GM19452 (cell line): ENCODE measurements at regions not wholly inside any gene's neighbourhood (a gene's known extent, or its start where the extent isn't known, plus 50 kb on each side); places are given as distances from the start of the nearest gene placed in this dataset.

ENCODE experiments used
- ATAC-seq: cut with Tn5 transposase; IDR thresholded peaks from one replicate; pipeline ENCODE4 v1.9.1; 2021; ENCODE audit not compliant: unreplicated experiment

DNA sequence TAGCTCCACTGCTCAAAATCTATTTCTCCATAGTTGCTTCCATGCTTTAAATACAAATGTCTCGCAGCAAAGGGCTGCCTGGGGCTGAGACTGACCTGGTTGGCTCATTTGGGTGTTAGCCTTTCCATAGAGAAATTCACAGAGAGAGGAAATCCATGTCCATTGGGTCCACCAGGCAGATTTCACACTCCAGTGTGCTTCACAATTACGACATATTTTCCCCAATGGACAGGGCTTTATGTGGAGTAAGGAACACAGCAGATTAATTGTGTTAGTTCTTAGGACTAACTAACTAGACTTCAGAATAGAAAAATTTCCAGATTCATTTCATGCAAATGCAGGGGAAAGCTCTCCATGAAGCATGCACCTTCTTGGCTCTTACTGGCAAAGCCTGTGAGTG lies 180.7 kb downstream of the FBXO15 start:
- no peak for ATAC-seq

DNA sequence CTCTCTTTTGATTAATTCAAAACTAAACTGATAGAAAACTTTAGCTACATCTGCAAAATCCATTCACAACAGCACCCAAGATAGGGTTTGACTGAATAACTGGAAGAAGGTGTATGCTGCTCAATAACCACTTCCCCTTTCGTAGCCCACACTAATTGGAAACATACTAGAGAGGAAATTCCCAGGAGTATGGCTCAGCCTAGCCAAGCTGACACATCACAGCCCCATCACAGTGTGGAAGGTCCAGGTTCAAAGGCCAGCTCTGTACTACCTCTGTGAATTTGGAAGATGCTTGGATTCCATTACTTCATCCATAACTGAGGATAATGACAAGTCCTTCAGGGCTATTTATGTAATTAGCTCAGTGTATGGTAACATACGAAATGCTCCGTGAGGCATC lies 185.4 kb downstream of the FBXO15 start:
- ATAC-seq = no peak

- no peak for ATAC-seq
Measured at GRCh38 chr18:73961804-73962203, 185.8 kb downstream of the FBXO15 start.

DNA sequence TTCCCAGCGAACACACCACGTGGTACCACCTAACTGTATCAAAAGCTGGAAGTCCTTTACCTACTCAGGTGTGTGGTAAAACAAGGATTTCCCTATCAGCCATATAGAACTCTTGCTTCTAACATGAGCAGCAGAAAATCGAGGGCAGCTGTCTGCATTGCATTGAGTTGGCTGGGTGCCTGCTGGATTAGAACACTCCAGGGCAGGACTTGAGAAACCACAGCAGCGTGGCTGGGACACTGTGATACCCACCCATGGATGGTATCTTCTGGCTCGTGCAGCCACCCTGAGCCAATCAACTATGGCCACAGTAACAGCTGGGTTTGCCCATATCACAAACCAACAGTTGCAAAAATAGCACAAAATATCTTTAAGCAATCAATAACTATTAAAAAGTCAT lies 188.3 kb downstream of the FBXO15 start:
- no peak for ATAC-seq

- no peak for ATAC-seq
Measured at GRCh38 chr18:73954268-73954667, 193.4 kb downstream of the FBXO15 start.

- no peak for ATAC-seq
Measured at GRCh38 chr18:73952296-73952946, 195.2 kb downstream of the FBXO15 start.

DNA sequence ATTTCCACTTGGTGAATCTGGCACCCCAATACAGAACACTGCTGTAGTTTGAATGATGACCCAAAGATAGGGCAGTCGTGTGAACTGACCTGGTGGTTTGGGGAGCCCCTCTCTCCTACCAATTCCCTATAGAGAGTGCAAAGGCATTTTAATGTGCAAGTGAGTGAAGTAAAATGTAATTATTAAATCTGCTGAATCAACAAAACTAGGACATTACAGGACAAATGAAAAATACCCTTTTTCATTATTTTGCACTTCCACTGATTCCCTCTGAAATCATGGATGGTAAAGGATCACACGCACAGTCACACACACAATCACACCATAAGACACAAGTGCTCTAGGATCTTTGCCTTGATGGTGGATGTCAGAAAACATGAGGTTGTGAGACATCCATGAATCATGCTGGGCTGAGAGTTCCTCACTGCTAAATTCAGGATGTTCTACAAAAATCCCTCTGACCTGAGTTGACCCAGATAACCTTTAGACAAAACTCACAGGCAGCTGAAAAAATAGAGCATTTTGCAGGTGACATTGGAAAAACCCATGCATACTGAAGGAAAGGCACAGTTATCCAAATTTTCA lies 197.4 kb downstream of the FBXO15 start:
- ATAC-seq = no peak

DNA sequence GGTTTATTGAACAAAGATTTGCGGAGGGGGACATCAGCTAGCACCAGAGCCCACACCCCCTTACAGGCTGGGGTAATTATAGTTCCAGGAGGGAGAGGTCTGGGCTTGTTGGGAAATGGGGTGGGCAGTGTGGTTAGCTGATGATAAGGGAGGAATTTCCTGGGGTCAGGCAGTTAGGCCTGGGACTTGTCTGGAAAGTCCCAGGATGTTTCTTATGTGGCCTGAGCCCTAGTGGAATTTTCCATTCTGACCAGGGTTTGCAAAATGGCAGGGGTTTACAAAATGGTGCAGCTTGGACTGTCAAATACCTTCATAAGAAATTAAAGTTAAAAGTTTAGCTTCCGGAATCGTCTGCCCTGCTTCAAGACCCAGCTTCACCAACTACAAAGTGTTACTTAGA lies 199.1 kb downstream of the FBXO15 start:
- ATAC-seq = no peak

- ATAC-seq = no peak
Measured at GRCh38 chr18:73948084-73948483, 199.6 kb downstream of the FBXO15 start.

GRCh38 chr18:73947180-73947921 lies 200.3 kb downstream of the FBXO15 start:
- ATAC-seq = no peak

DNA sequence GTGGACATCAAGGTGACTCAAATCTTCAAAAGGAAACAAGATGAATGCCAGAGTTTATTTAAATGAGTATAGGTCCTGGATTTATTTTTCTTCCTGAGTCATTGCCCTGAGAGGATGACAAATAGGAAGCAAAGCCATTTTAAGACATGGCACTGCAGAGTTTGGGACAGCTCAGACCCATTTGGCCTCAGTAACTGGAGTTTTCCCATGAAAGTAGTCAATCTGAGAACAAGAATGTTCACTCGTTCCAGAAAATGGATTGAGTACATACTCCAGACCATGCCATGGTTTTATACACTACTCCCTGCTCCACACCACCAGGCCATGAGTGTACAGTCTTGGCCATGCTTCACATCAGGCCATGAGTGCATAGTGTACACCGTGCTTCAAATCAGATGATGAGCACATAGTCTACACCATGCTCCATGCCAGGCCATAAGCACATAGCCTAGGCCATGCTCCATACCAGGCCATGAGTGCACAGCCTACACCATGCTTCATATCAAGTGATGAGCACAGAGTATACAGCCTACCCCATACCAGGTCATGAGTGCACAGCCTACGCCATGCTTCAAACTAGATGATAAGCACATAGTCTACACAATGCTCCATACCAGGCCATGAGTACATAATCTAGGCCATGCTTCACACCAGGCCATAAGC lies 202.4 kb downstream of the FBXO15 start:
- no peak for ATAC-seq

DNA sequence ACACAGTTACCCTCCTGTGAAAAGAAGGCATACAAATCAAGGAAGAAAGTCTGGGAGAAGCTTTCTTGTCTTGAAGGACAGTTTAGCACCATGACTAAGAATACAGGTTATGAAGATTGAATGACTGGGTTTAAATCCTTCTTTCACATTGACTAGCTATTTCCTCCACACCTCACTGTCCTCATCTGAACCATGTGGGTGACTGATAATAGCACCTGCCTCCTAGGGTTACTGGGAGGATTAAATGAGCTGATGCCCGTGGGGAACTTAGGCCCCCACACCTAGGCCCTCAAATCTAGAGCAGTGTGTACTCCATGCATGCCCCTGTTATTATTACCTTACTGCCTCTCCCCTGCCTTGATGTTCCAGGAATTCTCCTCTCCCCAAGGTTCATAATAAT lies 202.9 kb downstream of the FBXO15 start:
- ATAC-seq = no peak

DNA sequence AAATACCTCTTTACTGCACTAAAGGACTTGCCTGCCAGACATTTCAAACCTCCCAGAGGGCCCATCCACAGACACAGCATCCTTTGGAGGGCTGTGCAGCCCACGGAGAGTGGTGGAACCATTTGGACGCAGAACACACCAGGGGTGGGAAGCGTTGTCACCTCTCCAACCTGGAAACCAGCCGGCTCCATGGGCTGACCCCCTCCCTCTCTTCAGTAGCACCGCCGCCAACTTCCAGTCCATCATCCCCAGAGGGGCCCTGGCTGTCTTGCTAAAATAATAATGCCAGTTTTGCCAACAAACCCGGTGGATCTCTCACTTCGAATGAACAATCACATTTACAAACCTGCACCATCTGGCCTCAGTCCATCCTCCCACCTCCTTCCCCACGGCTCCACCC lies 203.9 kb downstream of the FBXO15 start:
- no peak for ATAC-seq

DNA sequence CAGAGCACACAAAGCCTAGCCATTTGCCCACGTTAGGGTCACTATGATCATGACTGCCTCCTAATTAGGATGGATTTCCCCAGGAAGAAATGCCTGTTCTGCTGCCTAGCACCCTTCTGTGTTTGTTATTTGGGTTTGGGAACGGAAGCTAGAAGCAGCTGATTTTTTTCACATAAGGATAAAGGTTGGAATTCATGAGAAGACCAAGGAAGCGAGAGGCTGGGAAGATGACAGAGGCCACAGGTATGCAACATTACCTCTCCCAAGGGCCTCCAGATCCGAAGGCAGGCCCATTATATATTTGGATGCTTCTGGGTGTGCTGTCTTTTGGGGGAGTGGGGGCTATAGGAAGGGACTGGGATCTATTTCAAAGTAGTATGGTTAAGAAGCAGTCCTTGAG lies 204.7 kb downstream of the FBXO15 start:
- no peak for ATAC-seq

GRCh38 chr18:73942081-73942625 lies 205.5 kb downstream of the FBXO15 start:
- ATAC-seq = no peak

GRCh38 chr18:73940721-73941120 lies 206.9 kb downstream of the FBXO15 start:
- no peak for ATAC-seq

- no peak for ATAC-seq
Measured at GRCh38 chr18:73939391-73939790, 208.2 kb downstream of the FBXO15 start.

DNA sequence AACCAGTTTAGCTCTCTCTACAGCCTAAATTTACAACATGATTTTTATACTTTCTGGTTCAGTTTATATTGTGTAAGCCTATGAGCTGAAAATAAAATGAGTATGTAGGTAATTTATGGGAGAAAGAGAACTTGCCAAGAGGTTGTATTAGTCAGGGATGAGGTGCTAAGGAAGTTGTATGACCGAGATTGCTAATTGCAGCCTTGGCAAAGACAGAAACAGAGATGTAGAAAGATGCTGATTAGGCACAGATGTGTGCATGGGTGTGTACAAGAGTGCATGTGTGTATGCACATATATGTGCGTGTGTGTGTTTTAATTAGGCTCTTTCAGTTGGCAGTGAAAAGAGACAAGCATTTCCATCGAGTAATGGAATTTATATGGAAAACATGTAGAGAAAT lies 213.9 kb downstream of the FBXO15 start:
- ATAC-seq = no peak

DNA sequence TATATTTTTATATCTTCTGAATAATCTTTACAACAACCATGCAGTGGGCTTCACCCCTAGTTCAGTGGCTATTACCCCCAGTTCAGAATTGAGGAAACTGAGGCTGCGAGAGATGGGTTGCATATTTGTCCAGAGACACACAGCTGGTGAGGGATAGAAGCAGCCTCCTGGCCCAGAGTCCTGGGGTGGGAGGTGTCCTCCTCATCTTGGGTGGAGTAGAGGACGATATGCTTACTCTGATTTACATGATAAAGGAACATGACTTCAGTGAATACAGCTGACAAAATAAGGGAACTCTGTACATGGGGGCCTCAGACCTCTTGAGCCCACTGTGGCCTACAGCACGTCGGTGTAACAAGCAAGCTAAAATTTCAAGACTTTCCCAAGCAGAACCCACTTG lies 214.7 kb downstream of the FBXO15 start:
- ATAC-seq = no peak

- no peak for ATAC-seq
Measured at GRCh38 chr18:73927496-73927895, 220.1 kb downstream of the FBXO15 start.

DNA sequence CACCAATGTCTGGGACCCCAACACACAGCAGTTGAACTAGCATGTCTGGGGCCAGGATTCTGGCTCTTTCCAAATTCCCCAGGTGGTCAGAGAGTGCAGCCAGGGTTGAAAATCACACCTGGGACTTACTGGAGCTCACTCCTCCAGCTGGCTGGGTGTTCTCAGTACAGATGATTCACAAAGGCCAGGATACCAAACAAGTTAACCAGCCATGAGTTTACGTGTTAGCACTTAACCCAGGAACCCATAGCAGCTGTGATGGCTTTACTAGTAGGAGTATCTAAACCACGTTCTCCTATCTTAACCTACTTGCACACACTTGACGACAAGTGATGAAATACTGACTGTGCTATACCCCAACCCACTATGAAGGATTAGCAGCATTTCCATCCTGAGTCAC lies 222.8 kb downstream of the FBXO15 start:
- no peak for ATAC-seq

DNA sequence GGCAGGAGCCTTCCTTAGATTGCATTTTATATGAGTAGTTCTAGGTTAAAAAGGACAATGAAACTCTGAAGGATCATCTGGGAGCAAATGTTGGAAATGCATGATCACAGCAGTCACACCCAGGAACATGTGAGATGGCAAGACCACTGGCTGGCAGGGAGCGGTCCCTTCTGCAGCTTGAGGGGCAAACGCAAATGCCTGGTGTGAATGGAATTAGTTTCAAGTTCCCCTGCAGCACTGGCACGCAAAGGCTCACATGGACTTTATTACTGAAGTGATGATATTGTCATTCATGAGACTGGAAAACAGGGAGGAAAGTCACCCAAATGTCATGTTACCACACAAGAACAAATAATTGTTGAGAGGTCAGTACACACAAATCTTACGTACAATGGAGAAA lies 223.3 kb downstream of the FBXO15 start:
- no peak for ATAC-seq
